DMS114 treated with DMSO at 0.1 percent for 48 hours (cell line): ENCODE measurements at regions not wholly inside any gene's neighbourhood (a gene's known extent, or its start where the extent isn't known, plus 50 kb on each side); places are given as distances from the start of the nearest gene placed in this dataset.

Source experiments
- DNase-seq: peaks from one replicate; lab custom pipeline; 2025; ENCODE audit not compliant: unreplicated experiment; lab: John Stamatoyannopoulos, UW

GRCh38 chr7:55690-56248 lies 136.6 kb upstream of the FAM20C start:
- no peak for DNase-seq

GRCh38 chr7:56291-56913 lies 136.0 kb upstream of the FAM20C start:
- DNase-seq = no peak

DNA sequence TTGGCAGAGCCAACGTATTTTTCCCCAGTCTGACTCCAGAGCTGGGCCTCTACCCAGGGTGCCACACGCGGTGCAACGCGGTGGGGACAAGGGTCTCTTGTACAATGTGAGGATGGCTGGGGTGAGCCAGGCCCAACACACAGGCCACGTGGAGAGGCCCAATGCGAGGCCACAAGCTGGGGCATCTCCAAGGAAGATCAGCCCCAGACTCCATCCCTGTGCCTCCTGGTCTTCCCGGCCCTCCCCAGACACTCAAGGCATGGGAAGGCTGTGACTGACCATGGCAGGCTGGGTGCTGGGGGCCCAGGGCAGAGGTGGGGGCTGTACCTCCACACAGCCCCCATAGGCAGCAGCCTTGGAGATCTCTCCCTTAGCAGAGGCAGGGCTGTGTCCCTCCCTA lies 135.3 kb upstream of the FAM20C start:
- DNase-seq = no peak

DNA sequence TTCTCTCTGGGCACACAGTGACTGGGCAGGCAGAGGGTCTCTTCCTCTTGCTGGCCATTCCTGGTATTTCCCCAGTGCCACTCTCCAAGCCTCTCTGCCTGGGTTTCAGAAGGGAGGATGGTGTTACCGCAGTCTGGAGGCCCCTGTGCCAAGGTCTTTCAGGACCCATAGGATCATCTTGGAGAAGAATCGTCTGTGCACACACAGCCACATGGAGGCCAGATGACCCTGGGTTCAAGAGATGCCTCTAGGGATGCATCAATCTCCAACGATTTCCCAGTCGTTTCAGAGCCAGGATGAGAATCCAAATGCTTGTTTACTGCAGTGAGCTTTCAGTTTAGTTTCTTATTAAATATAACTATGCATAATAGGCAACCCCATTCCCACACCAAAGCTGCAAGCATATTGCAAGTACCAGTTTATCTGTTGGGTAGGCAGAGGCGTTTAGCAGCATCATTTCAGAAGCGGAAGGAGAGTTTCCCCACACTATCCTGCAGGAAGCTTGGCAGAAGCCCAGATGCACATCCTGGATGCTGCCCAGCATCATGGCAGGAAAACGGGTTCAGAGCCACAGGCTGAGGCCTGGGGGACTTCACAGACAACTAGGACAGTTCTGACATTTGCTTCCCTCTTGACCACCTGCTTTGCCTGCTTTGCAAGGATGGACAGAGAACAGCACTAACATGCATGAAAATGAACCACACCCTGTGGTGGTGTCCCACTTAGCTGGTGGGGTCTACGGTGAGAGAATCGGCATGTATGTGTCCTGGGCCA lies 134.7 kb upstream of the FAM20C start:
- no peak for DNase-seq

DNA sequence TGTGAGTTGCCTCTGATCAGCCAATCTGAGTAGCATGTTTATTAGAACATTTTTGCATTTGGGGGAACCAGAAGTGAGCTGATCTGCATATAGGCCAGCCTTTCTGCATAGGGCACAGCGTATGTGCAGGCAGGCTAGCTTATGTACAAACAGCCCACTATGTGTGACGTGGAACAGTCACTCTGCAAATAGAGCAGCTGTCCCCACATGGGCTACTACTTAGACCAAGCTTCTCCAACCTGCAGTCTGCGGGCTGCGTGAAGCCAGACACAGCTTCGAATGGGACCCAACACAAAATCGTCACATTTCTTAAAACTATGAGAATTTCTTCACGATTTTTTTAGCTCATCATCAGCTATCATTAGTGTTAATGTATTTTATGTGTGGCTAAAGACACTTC lies 134.1 kb upstream of the FAM20C start:
- DNase-seq = no peak

GRCh38 chr7:59079-60016 lies 133.0 kb upstream of the FAM20C start:
- DNase-seq = no peak

DNA sequence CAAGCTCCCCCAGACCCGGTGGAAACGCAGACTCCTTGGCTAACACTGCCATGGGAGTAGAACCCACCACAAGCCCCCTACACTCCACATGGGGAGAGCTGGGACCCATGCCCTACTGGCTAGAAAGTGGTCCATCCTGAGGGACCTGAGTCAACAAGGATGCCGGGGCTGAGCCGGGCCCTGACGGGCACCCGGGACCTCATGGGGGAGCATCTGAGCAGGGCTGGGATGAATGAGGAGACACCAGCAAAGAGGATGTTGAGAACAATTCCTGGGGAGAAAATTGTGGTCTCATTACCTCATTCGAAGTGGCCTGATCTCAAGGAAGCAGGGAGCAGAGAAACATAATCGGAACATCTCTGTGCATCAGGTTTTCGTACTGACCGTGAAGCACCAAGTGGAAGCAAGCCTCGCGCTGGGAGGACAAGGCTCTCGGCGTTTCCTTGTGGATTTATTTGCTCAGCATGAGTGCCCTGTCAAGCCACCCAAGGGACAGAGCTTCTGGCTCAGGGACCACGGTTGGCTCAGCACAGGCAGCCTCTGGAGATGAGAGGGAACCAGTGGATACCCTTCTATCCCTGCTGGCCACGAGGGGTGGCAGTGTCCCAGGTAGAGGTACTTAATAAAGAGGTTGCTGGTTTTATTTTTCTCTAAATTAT lies 132.2 kb upstream of the FAM20C start:
- DNase-seq = no peak

- DNase-seq = no peak
These were observed 131.7 kb upstream of the FAM20C start for GRCh38 chr7:60706-61105.

- DNase-seq = no peak
These were observed 131.3 kb upstream of the FAM20C start for GRCh38 chr7:61111-61510.

GRCh38 chr7:61576-62360 lies 130.6 kb upstream of the FAM20C start:
- DNase-seq = no peak

DNA sequence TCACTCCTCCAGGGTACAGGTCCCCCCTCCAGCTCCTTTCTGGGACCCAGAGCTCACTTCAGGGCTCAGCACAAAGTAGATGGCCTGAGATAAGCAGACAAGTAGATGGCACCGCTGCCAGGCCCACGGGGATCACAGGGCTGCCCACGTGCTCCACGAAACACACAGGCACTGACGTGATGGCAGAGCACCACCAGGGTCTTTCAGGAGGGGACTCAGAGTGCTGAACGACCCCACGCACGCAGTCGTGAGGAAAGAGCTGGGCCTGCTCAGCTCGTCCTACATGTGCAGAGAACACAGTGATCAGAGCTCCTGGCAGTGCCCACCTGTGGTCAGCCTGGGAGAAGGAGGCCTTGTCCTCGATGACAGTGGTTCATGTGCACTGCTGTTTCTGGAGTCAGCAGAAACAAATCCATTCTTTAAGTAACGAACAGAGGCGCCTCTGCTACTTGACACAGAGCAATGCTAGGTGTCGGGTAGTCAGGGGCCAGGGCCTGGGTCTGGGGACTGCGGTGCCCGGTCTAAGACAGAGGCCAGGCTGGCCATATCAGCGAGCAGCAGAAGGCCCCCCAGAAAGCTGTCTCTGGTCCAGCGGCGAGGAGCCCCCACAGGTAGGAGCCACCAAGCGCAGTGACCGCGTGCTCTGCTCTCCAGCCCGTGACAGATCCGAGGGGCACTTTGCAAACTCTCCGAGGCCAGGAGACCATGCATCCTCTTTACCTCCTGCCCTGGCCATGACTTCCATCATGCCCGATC lies 129.8 kb upstream of the FAM20C start:
- DNase-seq = no peak

DNA sequence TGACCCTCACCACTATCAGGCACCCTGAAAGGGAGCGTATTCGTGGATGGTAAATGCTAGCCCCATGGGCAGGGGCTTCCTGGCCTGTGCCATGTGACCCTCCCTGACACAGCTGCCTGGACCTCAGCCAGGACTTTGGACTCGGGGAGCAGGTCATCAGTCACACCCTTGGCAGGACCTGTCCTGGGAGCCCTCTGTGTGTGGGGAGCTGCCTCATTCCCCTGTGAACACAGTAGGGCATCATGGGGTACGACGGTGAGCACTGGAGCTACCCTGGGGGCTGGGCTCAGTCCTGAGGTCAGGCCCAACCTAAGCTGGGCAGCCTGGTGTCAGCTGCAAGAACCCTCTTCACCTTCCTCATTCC lies 129.3 kb upstream of the FAM20C start:
- DNase-seq = no peak

GRCh38 chr7:63521-64021 lies 128.8 kb upstream of the FAM20C start:
- DNase-seq = no peak

GRCh38 chr7:64098-64915 lies 128.1 kb upstream of the FAM20C start:
- peak; percentile 32 for DNase-seq

DNA sequence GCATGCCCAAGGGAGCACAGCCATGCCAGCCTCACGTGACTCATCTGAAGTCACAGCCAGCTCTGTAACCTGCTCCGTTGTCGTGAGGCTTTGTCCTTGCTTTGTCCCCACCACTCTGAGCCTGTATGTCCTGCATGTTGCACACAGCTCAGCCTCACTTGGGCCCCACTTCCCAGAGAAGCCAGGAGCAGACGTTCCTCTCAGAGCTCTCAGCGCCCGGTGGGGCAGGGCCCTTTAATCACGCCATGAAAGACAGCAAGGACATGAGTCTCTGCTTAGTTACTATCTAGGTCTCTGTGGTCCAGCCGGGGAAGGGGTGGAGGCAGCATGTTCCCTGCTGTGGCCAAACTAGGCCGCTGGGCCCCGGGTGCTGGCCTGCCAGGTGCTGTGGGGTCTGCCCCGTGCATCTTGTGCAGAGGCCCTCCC lies 127.4 kb upstream of the FAM20C start:
- DNase-seq = no peak

GRCh38 chr7:65554-65953 lies 126.8 kb upstream of the FAM20C start:
- DNase-seq = no peak

GRCh38 chr7:66296-66695 lies 126.1 kb upstream of the FAM20C start:
- no peak for DNase-seq

DNA sequence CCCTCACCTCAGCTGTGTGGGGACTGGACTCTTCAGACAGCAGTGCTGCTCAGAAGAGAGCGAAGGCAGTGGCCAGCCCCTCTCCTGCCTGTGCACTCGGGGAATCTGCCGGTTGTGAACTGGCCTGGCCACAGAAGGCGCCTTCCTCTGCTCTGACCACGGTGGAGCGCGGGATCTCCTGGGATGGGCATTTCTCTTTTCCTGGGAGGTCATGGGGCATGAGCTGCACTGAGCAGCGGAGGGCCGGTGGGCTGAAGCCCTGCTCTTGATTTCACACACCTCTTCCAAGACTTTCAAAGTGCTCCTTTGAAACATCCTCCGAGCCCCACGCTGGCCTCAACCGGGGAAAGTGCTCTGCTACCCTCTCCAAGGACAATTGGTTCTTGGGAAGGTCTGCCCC lies 125.6 kb upstream of the FAM20C start:
- no peak for DNase-seq
